DMS53 treated with DMSO at 0.1 percent for 48 hours (cell line): ENCODE measurements at regions not wholly inside any gene's neighbourhood (a gene's known extent, or its start where the extent isn't known, plus 50 kb on each side); places are given as distances from the start of the nearest gene placed in this dataset.
"Not testable (repeated sequence)": the region's sequence is repeated elsewhere in the genome, so short reads cannot be mapped to it uniquely, and the experiment has no call there.

Source experiments
- DNase-seq: peaks from one replicate; lab custom pipeline; 2025; ENCODE audit not compliant: unreplicated experiment; lab: John Stamatoyannopoulos, UW

DNA sequence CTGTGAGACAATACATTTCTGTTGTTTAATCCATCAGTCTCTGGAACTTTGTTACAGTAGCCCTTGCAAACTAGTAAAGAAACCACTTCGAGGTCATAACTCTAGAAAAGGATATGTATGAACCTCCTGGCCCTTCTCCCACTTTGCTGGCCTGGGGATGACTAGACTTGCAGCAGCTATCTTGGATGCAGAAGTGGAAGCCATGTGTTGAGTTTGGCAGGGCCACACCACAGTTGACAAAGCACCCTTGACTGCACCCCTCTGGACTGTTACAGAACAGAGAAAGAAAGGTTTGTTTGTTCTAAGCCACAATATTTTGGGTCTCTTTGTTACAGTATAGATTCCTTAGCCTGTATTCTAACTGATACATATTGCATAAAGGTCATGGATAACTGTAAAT, 183.2 kb upstream of the TAS2R1 start:
- DNase-seq = no peak

- not testable (repeated sequence) for DNase-seq
Measured at GRCh38 chr5:9807366-9807765, 177.2 kb upstream of the TAS2R1 start.

DNA sequence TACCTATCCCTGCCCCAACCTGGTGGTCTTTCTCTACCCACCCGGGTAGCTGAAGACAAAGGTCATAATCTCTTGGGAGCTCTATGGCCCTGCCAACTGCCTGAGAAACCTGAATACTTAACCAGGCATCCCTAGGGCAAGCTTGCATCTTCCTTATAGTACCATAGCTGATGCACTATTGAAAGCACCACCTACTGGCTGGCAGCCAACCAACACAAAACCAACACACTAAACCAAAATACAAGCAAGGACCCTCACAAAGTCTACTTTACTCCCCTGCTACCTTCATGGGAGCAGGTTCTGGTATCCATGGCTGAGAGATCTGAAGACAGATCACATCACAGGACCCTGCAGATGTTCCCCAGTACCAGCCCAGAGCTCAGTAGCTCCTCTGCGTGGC, 171.8 kb upstream of the TAS2R1 start:
- no peak for DNase-seq

DNA sequence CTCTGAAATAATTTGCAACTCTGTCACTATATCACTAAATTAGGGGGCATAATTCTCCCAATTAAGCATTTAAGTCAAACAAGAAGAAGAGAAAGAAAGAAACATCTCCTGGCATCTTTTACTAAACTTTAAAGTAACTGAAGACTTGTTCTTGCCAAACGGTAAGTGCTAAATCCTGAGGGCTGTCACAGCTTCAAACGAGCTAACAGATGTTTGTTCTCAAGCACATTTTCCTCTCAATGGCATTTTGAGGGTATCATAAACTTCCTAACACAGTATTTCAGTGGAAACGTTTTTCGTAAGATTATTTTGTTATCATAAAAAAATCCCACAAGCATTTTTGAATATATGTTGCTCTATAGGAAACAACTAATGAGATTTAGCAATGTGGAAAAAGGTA, 169.5 kb upstream of the TAS2R1 start:
- no peak for DNase-seq

DNA sequence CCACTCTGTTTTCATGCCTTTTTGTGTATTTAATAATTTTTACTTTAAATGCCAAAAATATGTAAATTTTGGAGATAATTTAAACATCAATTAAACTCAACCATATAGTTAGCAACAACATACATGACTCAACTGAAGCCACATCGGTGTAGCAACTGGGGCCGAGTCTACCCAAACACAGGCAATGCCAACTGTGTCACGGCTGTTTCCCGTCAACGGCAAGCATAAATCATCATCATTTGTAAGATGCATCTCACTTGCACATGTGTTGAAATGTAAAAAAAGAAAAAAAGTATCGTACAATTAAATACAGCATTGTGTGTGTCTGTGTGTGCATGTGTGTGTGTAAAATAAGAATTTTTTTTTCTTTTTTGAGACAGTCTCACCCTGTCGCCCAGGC, 160.1 kb upstream of the TAS2R1 start:
- no peak for DNase-seq

DNA sequence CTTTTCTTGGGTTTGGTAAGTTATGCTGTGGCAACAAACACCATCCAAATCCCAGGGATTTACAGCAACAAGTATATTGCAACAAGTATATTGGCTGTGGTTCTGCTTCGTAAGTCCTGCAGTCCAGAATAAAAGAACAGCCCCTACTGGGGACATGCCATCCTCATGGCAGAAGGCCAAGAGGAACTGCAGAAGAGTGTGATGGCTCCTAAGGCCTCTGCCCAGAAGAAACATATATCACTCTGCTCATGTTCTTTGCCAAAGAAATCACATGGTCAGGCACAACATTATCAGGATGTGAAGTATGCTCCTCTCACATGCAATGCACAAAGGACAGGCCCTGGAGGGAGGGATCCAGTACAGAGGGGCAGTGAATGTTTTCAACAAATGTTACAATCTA, 159.6 kb upstream of the TAS2R1 start:
- DNase-seq = no peak

- no peak for DNase-seq
Measured at GRCh38 chr5:9787861-9788600, 157.9 kb upstream of the TAS2R1 start.

GRCh38 chr5:9786380-9787360, 156.5 kb upstream of the TAS2R1 start:
- DNase-seq = no peak

- DNase-seq = no peak
Measured at GRCh38 chr5:9785751-9786150, 155.6 kb upstream of the TAS2R1 start.

DNA sequence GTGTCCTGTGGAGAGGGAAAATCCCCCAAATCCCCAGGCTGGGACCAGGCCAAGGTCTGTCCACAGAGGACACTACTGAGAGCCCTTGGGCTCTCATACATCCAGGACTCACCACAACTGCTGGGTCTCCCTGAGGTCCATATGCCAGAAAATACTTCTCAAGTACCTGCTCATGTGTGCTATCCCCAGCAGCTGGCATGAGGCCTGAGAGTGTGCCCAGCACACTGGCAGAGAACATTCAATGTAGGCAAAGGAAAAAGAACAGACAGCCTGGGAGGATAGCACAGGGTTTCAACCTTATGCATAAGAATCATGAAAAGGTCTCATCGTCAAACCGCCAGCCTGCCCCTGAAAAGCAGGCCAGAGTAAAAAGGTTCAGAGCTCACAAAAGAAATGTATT, 154.1 kb upstream of the TAS2R1 start:
- no peak for DNase-seq

- peak; percentile 55 for DNase-seq
Measured at GRCh38 chr5:9782826-9783560, 152.8 kb upstream of the TAS2R1 start.

GRCh38 chr5:9781890-9782289, 151.7 kb upstream of the TAS2R1 start:
- DNase-seq = peak; percentile 17

GRCh38 chr5:9781275-9781674, 151.1 kb upstream of the TAS2R1 start:
- no peak for DNase-seq

GRCh38 chr5:9780501-9780900, 150.3 kb upstream of the TAS2R1 start:
- no peak for DNase-seq

DNA sequence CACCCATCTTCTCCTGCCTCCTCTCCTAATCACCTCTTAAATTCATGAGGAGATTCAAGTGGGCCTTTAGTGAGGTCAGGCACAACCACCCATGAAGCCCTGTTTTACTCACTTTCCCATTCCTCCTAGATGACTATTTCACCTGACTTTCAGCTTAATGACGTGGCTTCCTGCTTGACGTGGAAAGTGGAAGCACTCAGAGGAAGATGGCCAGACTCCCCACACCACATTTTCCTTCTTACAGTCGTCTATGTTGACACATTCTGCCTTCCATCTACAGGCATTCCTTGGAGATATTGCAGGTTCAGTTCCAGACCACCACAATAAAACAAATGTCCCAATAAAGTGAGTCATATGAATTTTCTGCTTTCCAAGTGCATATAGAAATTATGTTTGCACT, 146.4 kb upstream of the TAS2R1 start:
- no peak for DNase-seq

GRCh38 chr5:9775339-9775738, 145.2 kb upstream of the TAS2R1 start:
- DNase-seq = no peak

GRCh38 chr5:9774472-9775079, 144.4 kb upstream of the TAS2R1 start:
- no peak for DNase-seq

DNA sequence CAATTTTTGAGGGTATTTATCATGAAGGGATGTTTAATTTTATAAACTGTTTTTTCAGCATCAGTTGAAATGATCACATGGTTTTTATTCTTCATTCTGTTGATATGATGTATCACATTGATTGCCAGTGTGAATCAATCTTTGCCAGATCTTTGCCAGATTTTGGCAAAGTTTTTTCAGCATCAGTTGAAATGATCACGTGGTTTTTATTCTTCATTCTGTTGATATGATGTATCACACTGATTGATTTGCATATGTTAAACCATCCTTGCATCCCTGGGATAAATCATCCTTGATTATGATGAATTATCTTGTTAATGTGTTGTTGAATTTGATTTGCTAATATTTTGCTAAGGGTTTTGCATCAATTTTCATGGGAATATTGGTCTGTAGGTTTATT, 140.9 kb upstream of the TAS2R1 start:
- no peak for DNase-seq

GRCh38 chr5:9766581-9766980, 136.4 kb upstream of the TAS2R1 start:
- no peak for DNase-seq

DNA sequence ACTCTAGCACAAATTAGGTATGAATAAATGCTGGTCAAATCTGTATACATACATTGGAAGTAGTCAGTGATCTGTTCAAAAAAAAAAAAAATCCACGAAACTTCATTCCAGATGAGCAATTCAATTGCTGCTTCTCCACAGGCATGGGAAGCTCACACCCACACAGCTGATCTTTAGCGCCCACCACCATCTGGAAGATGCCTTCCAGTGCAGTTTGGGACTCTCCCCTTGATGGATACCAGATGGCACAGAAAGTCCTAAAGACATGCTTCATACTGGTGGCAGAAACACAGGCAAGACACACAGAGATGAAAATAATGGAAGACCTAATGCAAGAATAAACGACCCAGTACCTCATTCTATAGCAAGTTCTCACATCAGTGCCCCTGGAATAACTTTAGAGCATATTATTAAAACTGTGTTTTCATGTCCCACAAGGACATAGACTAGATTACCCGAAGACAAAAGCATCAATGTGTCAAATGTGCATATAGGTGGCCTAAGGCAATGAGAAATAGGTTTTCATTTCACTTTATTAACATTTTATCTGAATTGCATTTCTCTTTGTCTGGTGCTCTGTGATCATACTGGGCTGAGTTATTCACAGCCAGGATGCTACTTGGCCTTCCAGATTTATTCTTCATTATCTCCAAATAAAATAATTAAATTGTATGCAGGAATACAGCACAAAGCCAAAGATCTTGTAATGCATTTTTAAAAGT, 135.4 kb upstream of the TAS2R1 start:
- DNase-seq = no peak
